CD4-positive, alpha-beta T cell (primary cell): ENCODE measurements at regions not wholly inside any gene's neighbourhood (a gene's known extent, or its start where the extent isn't known, plus 50 kb on each side); places are given as distances from the start of the nearest gene placed in this dataset.

ENCODE experiments used
- ATAC-seq: fragments of 200-7000 bp; cut with Tn5 transposase; one replicate; pipeline ENCODE4 v1.10.0; 2022; ENCODE audit warnings: mild to moderate bottlenecking; ENCODE audit not compliant: poor library complexity
- CTCF ChIA-PET: fragments of 350-600 bp; sonication (Branson Sonifier 250); formaldehyde crosslinking; loops from one replicate; lab custom pipeline; 2021; ENCODE audit warnings: antibody characterized with exemption, inconsistent platforms; lab: Charles Lee
- POLR2A ChIA-PET: fragments of 350-600 bp; sonication (Branson Sonifier 250); formaldehyde crosslinking; loops from one replicate; lab custom pipeline; 2021; ENCODE audit warnings: antibody characterized with exemption, inconsistent platforms; lab: Charles Lee
- DNase-seq, 14 experiments: peaks; one replicate each; pipeline ENCODE4 v3.0.0-alpha.2; 2013 to 2020; ENCODE audit warnings: mixed read lengths in 2 of 14
- H3K27ac ChIP-seq, 2 donors: one replicate each; pipeline versions ENCODE4 v1.5.1 to v1.7.0; 2013; ENCODE audit warnings: low read length in 2 of 2, low read depth in 1 of 2, mild to moderate bottlenecking in 1 of 2
- H3K27me3 ChIP-seq, 2 experiments: 1 replicate in 1 of 2; 2 replicates in 1 of 2; pipeline versions ENCODE4 v1.6.1 to v1.7.0; 2013; ENCODE audit warnings: low read length in 2 of 2, control low read depth in 1 of 2, mild to moderate bottlenecking in 1 of 2, moderate library complexity in 1 of 2; ENCODE audit not compliant: insufficient read depth in 2 of 2, control insufficient read depth in 1 of 2
- H3K36me3 ChIP-seq: one replicate; pipeline ENCODE4 v1.6.1; 2013; ENCODE audit warnings: low read length, control low read depth; ENCODE audit not compliant: insufficient read depth
- H3K4me1 ChIP-seq: one replicate; pipeline ENCODE4 v1.6.1; 2013; ENCODE audit warnings: low read length, control low read depth; ENCODE audit not compliant: insufficient read depth
- H3K4me3 ChIP-seq: one replicate; pipeline ENCODE4 v1.5.1; 2013; ENCODE audit warnings: mild to moderate bottlenecking, low read length, moderate library complexity
- H3K9me3 ChIP-seq, 2 experiments: 1 replicate in 1 of 2; 2 replicates in 1 of 2; pipeline versions ENCODE4 v1.6.1 to v1.7.0; 2013; ENCODE audit warnings: low read length in 2 of 2, mild to moderate bottlenecking in 2 of 2, control low read depth in 1 of 2, moderate library complexity in 1 of 2; ENCODE audit not compliant: control insufficient read depth in 1 of 2, insufficient read depth in 1 of 2
- H3K27ac Mint-ChIP-seq: one replicate; pipeline ENCODE4 v1.8.0; 2020; ENCODE audit warnings: mixed read lengths
- H3K27me3 Mint-ChIP-seq: one replicate; pipeline ENCODE4 v1.8.0; 2021; ENCODE audit warnings: mixed read lengths
- H3K36me3 Mint-ChIP-seq: one replicate; pipeline ENCODE4 v1.8.0; 2021; ENCODE audit warnings: low read depth, mixed read lengths
- H3K4me1 Mint-ChIP-seq: one replicate; pipeline ENCODE4 v1.8.0; 2021; ENCODE audit warnings: low read depth, mixed read lengths
- H3K4me3 Mint-ChIP-seq: one replicate; pipeline ENCODE4 v1.8.0; 2020; ENCODE audit warnings: mild to moderate bottlenecking, mixed read lengths
- H3K9me3 Mint-ChIP-seq: one replicate; pipeline ENCODE4 v1.8.0; 2020; ENCODE audit warnings: mixed read lengths
- intact Hi-C, 2 experiments: fragments of 100-400 bp; cut with DNase I in 1 of 2; cut with micrococcal nuclease in 1 of 2; formaldehyde crosslinking; loops; one replicate each; pipeline versions ENCODE4 v1.15.1 to v1.9.0; 2023 to 2025; cut with DNase I, micrococcal nuclease
- TF ChIP-seq, protein P1 (sequence below): fragments of 200-600 bp; IDR thresholded peaks from one replicate; pipeline ENCODE4 v1.8.0; 2022; ENCODE audit warnings: antibody characterized with exemption, mild to moderate bottlenecking

DNA sequence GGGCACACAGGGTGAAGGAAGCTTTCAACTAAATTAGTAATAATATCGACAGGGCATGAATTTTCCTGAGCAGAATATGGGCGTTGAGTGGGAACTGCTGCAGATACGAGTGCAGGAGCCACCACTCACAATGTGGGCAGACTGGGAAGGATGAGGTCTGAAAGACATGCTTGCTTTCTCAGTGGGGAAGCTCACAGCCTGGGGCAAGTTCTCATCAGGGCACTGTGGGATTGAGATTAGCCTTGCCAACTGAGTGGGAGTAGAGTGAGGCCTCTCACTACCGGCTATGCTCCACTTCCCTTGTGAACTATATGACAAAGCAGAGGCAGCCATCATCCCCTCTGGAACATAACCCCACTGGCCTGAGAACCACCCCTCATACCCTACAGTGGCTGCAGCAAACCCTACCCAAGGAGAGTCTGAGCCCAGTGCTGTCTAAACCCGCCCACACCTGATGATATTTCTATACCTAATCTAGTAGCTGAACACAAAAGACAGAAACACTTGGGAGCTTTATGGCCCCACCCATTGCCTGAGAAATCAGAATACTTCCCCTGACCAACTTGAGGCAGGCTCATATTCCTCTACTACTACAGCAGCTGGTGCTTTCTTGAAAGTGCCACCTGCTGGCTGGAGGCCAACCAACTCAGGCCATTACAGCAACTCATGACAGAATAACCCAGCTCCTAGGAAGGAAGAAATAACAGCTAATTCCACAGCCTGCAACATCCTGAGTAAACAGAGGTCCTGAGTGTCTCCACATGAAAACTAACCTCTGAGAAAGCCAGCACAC is 173.7 kb upstream of the SPEF2 start:
- Histone ChIP-seq H3K36me3 (no peaks in the 10 kb centered on the region), H3K27ac (no peak overlapping the region), H3K27me3 (peaks cover 3 to 4% of the 10 kb centered on the region in 2 experiments), H3K4me3 (no peak overlapping the region), H3K9me3 (no peaks in the 10 kb centered on the region), H3K4me1 (no peaks in the 10 kb centered on the region)
- peaks cover 28% of the 10 kb centered on the region for H3K27me3 Mint-ChIP-seq
- TF ChIP-seq, protein P1, sequence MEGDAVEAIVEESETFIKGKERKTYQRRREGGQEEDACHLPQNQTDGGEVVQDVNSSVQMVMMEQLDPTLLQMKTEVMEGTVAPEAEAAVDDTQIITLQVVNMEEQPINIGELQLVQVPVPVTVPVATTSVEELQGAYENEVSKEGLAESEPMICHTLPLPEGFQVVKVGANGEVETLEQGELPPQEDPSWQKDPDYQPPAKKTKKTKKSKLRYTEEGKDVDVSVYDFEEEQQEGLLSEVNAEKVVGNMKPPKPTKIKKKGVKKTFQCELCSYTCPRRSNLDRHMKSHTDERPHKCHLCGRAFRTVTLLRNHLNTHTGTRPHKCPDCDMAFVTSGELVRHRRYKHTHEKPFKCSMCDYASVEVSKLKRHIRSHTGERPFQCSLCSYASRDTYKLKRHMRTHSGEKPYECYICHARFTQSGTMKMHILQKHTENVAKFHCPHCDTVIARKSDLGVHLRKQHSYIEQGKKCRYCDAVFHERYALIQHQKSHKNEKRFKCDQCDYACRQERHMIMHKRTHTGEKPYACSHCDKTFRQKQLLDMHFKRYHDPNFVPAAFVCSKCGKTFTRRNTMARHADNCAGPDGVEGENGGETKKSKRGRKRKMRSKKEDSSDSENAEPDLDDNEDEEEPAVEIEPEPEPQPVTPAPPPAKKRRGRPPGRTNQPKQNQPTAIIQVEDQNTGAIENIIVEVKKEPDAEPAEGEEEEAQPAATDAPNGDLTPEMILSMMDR = no peak
- POLR2A ChIA-PET = no interaction called here
- ATAC-seq = no peak
- CTCF ChIA-PET = no interaction called here
- no peak overlapping the region for H3K4me3 Mint-ChIP-seq
- H3K36me3 Mint-ChIP-seq = no peaks in the 10 kb centered on the region
- no peaks in the 10 kb centered on the region for H3K4me1 Mint-ChIP-seq
- intact Hi-C loops = no loop called here
- peaks cover 2% of the 10 kb centered on the region for H3K9me3 Mint-ChIP-seq
- DNase-seq = no peak
- H3K27ac Mint-ChIP-seq = no peak overlapping the region

DNA sequence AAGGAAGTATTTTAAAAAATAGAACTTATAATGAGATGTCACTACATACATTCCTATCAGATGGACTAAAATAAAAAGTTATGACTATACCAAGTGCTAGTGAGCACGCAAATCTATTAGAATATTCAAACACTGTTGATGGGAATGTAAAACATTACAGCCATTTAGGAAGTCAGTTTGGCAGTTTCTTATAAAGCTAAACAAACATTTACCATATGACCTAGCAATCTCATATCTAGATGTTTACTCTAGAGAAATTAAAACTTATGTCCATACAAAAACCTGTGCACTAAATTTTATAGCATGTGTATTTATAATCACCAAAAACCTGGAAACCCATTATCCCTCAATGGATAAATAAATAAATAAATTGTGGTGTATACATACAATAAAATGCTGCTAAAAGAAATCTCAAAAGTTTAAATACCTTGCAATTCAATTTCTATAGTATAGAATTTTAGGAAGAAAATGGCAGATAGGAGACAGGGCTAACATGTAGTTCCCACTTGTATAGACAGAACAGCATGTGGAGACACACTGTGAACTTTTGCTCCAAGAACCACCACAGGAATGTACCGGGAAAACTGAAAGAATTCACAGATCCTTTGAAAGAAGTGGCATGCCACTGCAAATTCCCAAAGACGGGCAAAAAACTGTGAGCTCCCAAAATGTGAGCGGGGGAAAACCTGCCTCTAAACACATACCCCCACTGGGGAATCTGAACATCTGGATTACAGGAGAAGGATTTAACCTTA is 174.6 kb upstream of the SPEF2 start:
- H3K9me3 ChIP-seq = no peaks in the 10 kb centered on the region
- no peaks in the 10 kb centered on the region for H3K9me3 Mint-ChIP-seq
- TF ChIP-seq, protein P1 = no peak
- no peaks in the 10 kb centered on the region for H3K36me3 Mint-ChIP-seq
- CTCF ChIA-PET = no interaction called here
- H3K27me3 Mint-ChIP-seq = peaks cover 38% of the 10 kb centered on the region
- ATAC-seq (no peak), DNase-seq (no peak)
- no peaks in the 10 kb centered on the region for H3K36me3 ChIP-seq
- peaks cover 4% of the 10 kb centered on the region in 2 experiments for H3K27me3 ChIP-seq
- H3K27ac ChIP-seq = no peak overlapping the region
- H3K4me3 Mint-ChIP-seq = no peak overlapping the region
- POLR2A ChIA-PET = no interaction called here
- H3K4me1 Mint-ChIP-seq = no peaks in the 10 kb centered on the region
- intact Hi-C loops = no loop called here
- H3K27ac Mint-ChIP-seq = no peak overlapping the region
- no peak overlapping the region for H3K4me3 ChIP-seq
- no peaks in the 10 kb centered on the region for H3K4me1 ChIP-seq

DNA sequence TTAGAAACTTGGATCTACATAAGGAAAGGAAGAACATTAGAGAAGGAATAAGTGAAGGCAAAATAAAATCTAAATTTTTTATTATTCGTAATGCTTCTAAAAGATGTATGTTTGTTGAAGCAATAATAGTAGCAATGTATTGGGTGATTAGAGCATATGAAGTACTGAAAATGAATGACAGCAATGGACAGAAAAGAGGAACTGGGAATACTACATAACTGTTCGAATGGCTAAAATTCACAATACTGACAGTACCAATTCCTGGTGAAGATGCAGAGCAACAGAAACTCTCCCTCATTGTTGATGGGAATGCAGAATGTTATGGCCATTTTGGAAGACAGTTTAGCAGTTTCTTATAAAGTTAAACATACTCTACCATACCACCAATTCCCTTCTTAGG is 177.3 kb upstream of the SPEF2 start:
- Histone ChIP-seq H3K4me1 (no peaks in the 10 kb centered on the region), H3K4me3 (no peak overlapping the region), H3K27me3 (peaks cover 4% of the 10 kb centered on the region in 2 experiments), H3K36me3 (no peaks in the 10 kb centered on the region), H3K9me3 (no peaks in the 10 kb centered on the region), H3K27ac (no peak overlapping the region)
- ChIA-PET POLR2A (no interaction called here), CTCF (no interaction called here)
- no peak overlapping the region for H3K27ac Mint-ChIP-seq
- no peaks in the 10 kb centered on the region for H3K4me1 Mint-ChIP-seq
- ATAC-seq = no peak
- no peaks in the 10 kb centered on the region for H3K36me3 Mint-ChIP-seq
- no peak overlapping the region for H3K4me3 Mint-ChIP-seq
- TF ChIP-seq, protein P1 = no peak
- H3K9me3 Mint-ChIP-seq = no peaks in the 10 kb centered on the region
- intact Hi-C loops = no loop called here
- no peak for DNase-seq
- H3K27me3 Mint-ChIP-seq = peaks cover 50% of the 10 kb centered on the region
